H1 (cell line): ENCODE measurements at regions not wholly inside any gene's neighbourhood (a gene's known extent, or its start where the extent isn't known, plus 50 kb on each side); places are given as distances from the start of the nearest gene placed in this dataset.

Experiments used
- CHD2 ChIP-seq: IDR thresholded peaks from 2 replicates; pipeline ENCODE4 v1.6.1; 2012; ENCODE audit warnings: low read length, improper control_type of control experiment
- HDAC2 ChIP-seq, 2 experiments: fragments of 300-600 bp in 1 of 2; sonication (generic) in 1 of 2; IDR thresholded peaks; 2 replicates each; pipeline ENCODE4 v1.6.1; 2011 to 2012; ENCODE audit warnings: low read depth in 2 of 2, low read length in 2 of 2, mild to moderate bottlenecking in 2 of 2, moderate library complexity in 2 of 2, borderline replicate concordance in 1 of 2, inconsistent platforms in 1 of 2
- HDAC6 ChIP-seq: IDR thresholded peaks from one replicate; pipeline ENCODE4 v1.7.1; 2012; ENCODE audit warnings: low read depth, mild to moderate bottlenecking, inconsistent platforms, low read length, moderate library complexity
- KDM1A ChIP-seq: fragments of 200-600, 300-600 bp; sonication (generic); IDR thresholded peaks from 2 replicates; pipeline ENCODE4 v1.7.1; 2016; ENCODE audit warnings: mild to moderate bottlenecking, low read length, borderline replicate concordance
- KDM4A ChIP-seq: IDR thresholded peaks from one replicate; pipeline ENCODE4 v1.7.1; 2012; ENCODE audit warnings: low read depth, mild to moderate bottlenecking, moderate library complexity, low read length, inconsistent platforms; ENCODE audit not compliant: severe bottlenecking
- POLR2AphosphoS5 ChIP-seq: IDR thresholded peaks from 2 replicates; pipeline ENCODE4 v1.6.1; 2011; ENCODE audit warnings: low read depth, low read length
- SIX5 ChIP-seq: IDR thresholded peaks from 2 replicates; pipeline ENCODE4 v1.6.1; 2011; ENCODE audit warnings: mild to moderate bottlenecking, low read depth, low read length

DNA sequence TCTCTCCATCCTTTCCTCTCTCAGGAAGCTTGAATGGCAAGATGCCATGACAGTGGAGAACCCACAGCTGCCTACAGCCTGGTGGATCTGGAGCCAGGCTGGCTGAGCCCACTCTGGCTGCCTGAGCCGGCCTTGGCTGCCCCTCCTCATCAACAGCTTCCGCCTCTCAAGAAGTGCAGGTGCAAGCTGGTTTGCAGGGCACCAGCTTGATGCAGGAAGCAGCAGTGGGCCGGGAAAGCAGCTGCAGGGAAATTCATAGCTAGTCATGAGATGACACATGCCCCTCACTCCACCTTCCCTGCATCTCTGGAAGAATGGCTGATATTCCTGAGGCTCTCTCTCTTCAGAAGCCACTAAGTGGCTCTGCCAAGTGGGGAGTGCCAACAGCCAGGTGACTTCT, 289.1 kb downstream of the RPS29 start (continued):
- TF ChIP-seq POLR2AphosphoS5 (no peak), KDM1A (no peak), CHD2 (no peak), HDAC6 (no peak), KDM4A (no peak), SIX5 (no peak), HDAC2 (IDR thresholded peaks at IDR 0.05; ENCODE audit: borderline replicate concordance in 1 of 2, low read depth in 2 of 2, low read length in 2 of 2) (no peak)
